CD4-positive, alpha-beta T cell (primary cell): ENCODE measurements at regions not wholly inside any gene's neighbourhood (a gene's known extent, or its start where the extent isn't known, plus 50 kb on each side); places are given as distances from the start of the nearest gene placed in this dataset.

Experiments used
- ATAC-seq: fragments of 200-7000 bp; cut with Tn5 transposase; one replicate; pipeline ENCODE4 v1.10.0; 2022; ENCODE audit warnings: mild to moderate bottlenecking; ENCODE audit not compliant: poor library complexity
- CTCF ChIA-PET: fragments of 350-600 bp; sonication (Branson Sonifier 250); formaldehyde crosslinking; loops from one replicate; lab custom pipeline; 2021; ENCODE audit warnings: antibody characterized with exemption, inconsistent platforms; lab: Charles Lee
- POLR2A ChIA-PET: fragments of 350-600 bp; sonication (Branson Sonifier 250); formaldehyde crosslinking; loops from one replicate; lab custom pipeline; 2021; ENCODE audit warnings: antibody characterized with exemption, inconsistent platforms; lab: Charles Lee
- DNase-seq, 14 experiments: peaks; one replicate each; pipeline ENCODE4 v3.0.0-alpha.2; 2013 to 2020; ENCODE audit warnings: mixed read lengths in 2 of 14
- H3K27ac ChIP-seq, 2 donors: one replicate each; pipeline versions ENCODE4 v1.5.1 to v1.7.0; 2013; ENCODE audit warnings: low read length in 2 of 2, low read depth in 1 of 2, mild to moderate bottlenecking in 1 of 2
- H3K27me3 ChIP-seq, 2 experiments: 1 replicate in 1 of 2; 2 replicates in 1 of 2; pipeline versions ENCODE4 v1.6.1 to v1.7.0; 2013; ENCODE audit warnings: low read length in 2 of 2, control low read depth in 1 of 2, mild to moderate bottlenecking in 1 of 2, moderate library complexity in 1 of 2; ENCODE audit not compliant: insufficient read depth in 2 of 2, control insufficient read depth in 1 of 2
- H3K36me3 ChIP-seq: one replicate; pipeline ENCODE4 v1.6.1; 2013; ENCODE audit warnings: low read length, control low read depth; ENCODE audit not compliant: insufficient read depth
- H3K4me1 ChIP-seq: one replicate; pipeline ENCODE4 v1.6.1; 2013; ENCODE audit warnings: low read length, control low read depth; ENCODE audit not compliant: insufficient read depth
- H3K4me3 ChIP-seq: one replicate; pipeline ENCODE4 v1.5.1; 2013; ENCODE audit warnings: mild to moderate bottlenecking, low read length, moderate library complexity
- H3K9me3 ChIP-seq, 2 experiments: 1 replicate in 1 of 2; 2 replicates in 1 of 2; pipeline versions ENCODE4 v1.6.1 to v1.7.0; 2013; ENCODE audit warnings: low read length in 2 of 2, mild to moderate bottlenecking in 2 of 2, control low read depth in 1 of 2, moderate library complexity in 1 of 2; ENCODE audit not compliant: control insufficient read depth in 1 of 2, insufficient read depth in 1 of 2
- H3K27ac Mint-ChIP-seq: one replicate; pipeline ENCODE4 v1.8.0; 2020; ENCODE audit warnings: mixed read lengths
- H3K27me3 Mint-ChIP-seq: one replicate; pipeline ENCODE4 v1.8.0; 2021; ENCODE audit warnings: mixed read lengths
- H3K36me3 Mint-ChIP-seq: one replicate; pipeline ENCODE4 v1.8.0; 2021; ENCODE audit warnings: low read depth, mixed read lengths
- H3K4me1 Mint-ChIP-seq: one replicate; pipeline ENCODE4 v1.8.0; 2021; ENCODE audit warnings: low read depth, mixed read lengths
- H3K4me3 Mint-ChIP-seq: one replicate; pipeline ENCODE4 v1.8.0; 2020; ENCODE audit warnings: mild to moderate bottlenecking, mixed read lengths
- H3K9me3 Mint-ChIP-seq: one replicate; pipeline ENCODE4 v1.8.0; 2020; ENCODE audit warnings: mixed read lengths
- CTCF ChIP-seq: fragments of 200-600 bp; IDR thresholded peaks from one replicate; pipeline ENCODE4 v1.8.0; 2022; ENCODE audit warnings: antibody characterized with exemption, mild to moderate bottlenecking
- intact Hi-C, 2 experiments: fragments of 100-400 bp; cut with DNase I in 1 of 2; cut with micrococcal nuclease in 1 of 2; formaldehyde crosslinking; loops; one replicate each; pipeline versions ENCODE4 v1.15.1 to v1.9.0; 2023 to 2025; cut with DNase I, micrococcal nuclease

- Mint-ChIP-seq H3K4me3 (no peak overlapping the region), H3K27ac (no peak overlapping the region), H3K9me3 (peaks cover 2% of the 10 kb centered on the region), H3K4me1 (no peaks in the 10 kb centered on the region), H3K36me3 (no peaks in the 10 kb centered on the region), H3K27me3 (no peaks in the 10 kb centered on the region)
- ATAC-seq = no peak
- ChIA-PET CTCF (no interaction called here), POLR2A (no interaction called here)
- no peak overlapping the region for H3K27ac ChIP-seq
- H3K4me1 ChIP-seq = no peaks in the 10 kb centered on the region
- intact Hi-C loops = no loop called here
- H3K27me3 ChIP-seq = no peaks in the 10 kb centered on the region
- no peak overlapping the region for H3K4me3 ChIP-seq
- DNase-seq = no peak
- TF ChIP-seq CTCF = no peak
- peaks cover 0 to 5% of the 10 kb centered on the region in 2 experiments for H3K9me3 ChIP-seq
- H3K36me3 ChIP-seq = no peaks in the 10 kb centered on the region
Observed at GRCh38 chr10:121053151-121053550, 202.0 kb downstream of the WDR11 start.

- CTCF ChIA-PET = no interaction called here
- H3K4me3 ChIP-seq = no peak overlapping the region
- Mint-ChIP-seq H3K4me1 (no peaks in the 10 kb centered on the region), H3K27ac (no peak overlapping the region), H3K36me3 (no peaks in the 10 kb centered on the region), H3K4me3 (no peak overlapping the region), H3K9me3 (peaks cover 2% of the 10 kb centered on the region), H3K27me3 (no peaks in the 10 kb centered on the region)
- peaks cover 0 to 5% of the 10 kb centered on the region in 2 experiments for H3K9me3 ChIP-seq
- no peak for DNase-seq
- intact Hi-C loops = no loop called here
- ATAC-seq = no peak
- TF ChIP-seq CTCF = no peak
- no peak overlapping the region for H3K27ac ChIP-seq
- H3K4me1 ChIP-seq = no peaks in the 10 kb centered on the region
- H3K36me3 ChIP-seq = no peaks in the 10 kb centered on the region
- no peaks in the 10 kb centered on the region for H3K27me3 ChIP-seq
- POLR2A ChIA-PET = no interaction called here
Observed at GRCh38 chr10:121054874-121055273, 203.7 kb downstream of the WDR11 start.

- intact Hi-C loops = no loop called here
- H3K36me3 ChIP-seq = no peaks in the 10 kb centered on the region
- no peaks in the 10 kb centered on the region for H3K36me3 Mint-ChIP-seq
- CTCF ChIA-PET = no interaction called here
- POLR2A ChIA-PET = no interaction called here
- no peak for TF ChIP-seq CTCF
- H3K27ac ChIP-seq = no peak overlapping the region
- H3K4me3 Mint-ChIP-seq = no peak overlapping the region
- H3K9me3 Mint-ChIP-seq = no peaks in the 10 kb centered on the region
- no peak for ATAC-seq
- H3K4me1 ChIP-seq = no peaks in the 10 kb centered on the region
- no peaks in the 10 kb centered on the region for H3K4me1 Mint-ChIP-seq
- H3K4me3 ChIP-seq = no peak overlapping the region
- DNase-seq = no peak
- H3K27me3 ChIP-seq = no peaks in the 10 kb centered on the region
- no peaks in the 10 kb centered on the region for H3K27me3 Mint-ChIP-seq
- peaks cover 0 to 5% of the 10 kb centered on the region in 2 experiments for H3K9me3 ChIP-seq
- H3K27ac Mint-ChIP-seq = no peak overlapping the region
Observed at GRCh38 chr10:121057269-121057668, 206.1 kb downstream of the WDR11 start.
